Ishikawa (cell line): ENCODE measurements at regions not wholly inside any gene's neighbourhood (a gene's known extent, or its start where the extent isn't known, plus 50 kb on each side); places are given as distances from the start of the nearest gene placed in this dataset.

Experiments used
- EP300 ChIP-seq: IDR thresholded peaks from 2 replicates; pipeline ENCODE4 v1.6.1; 2012; ENCODE audit warnings: borderline replicate concordance
- TF ChIP-seq, protein P1 (sequence below): IDR thresholded peaks from 2 replicates; pipeline ENCODE4 v1.6.1; 2012; ENCODE audit warnings: low read depth, mild to moderate bottlenecking

DNA sequence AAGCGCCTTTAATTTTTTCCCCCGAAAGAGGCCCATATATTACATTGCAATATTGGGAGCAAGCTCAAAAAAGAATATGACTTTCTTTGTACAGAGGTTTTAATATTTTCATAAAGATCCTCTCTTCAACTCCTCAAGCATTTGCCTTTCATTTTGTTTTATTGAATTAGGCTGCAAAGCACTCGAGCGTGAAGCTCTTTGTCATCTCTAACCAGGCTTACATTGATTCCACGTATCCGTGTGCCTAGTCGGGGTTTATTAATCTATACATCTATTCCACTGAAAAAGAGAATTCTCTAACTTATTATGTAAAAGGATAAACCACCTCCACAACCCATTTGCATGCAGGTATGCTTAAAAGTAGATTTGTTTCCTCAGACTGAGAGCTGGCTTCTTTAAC, 234.8 kb upstream of the TMPO start:
- no peak for TF ChIP-seq EP300
- TF ChIP-seq, protein P1, sequence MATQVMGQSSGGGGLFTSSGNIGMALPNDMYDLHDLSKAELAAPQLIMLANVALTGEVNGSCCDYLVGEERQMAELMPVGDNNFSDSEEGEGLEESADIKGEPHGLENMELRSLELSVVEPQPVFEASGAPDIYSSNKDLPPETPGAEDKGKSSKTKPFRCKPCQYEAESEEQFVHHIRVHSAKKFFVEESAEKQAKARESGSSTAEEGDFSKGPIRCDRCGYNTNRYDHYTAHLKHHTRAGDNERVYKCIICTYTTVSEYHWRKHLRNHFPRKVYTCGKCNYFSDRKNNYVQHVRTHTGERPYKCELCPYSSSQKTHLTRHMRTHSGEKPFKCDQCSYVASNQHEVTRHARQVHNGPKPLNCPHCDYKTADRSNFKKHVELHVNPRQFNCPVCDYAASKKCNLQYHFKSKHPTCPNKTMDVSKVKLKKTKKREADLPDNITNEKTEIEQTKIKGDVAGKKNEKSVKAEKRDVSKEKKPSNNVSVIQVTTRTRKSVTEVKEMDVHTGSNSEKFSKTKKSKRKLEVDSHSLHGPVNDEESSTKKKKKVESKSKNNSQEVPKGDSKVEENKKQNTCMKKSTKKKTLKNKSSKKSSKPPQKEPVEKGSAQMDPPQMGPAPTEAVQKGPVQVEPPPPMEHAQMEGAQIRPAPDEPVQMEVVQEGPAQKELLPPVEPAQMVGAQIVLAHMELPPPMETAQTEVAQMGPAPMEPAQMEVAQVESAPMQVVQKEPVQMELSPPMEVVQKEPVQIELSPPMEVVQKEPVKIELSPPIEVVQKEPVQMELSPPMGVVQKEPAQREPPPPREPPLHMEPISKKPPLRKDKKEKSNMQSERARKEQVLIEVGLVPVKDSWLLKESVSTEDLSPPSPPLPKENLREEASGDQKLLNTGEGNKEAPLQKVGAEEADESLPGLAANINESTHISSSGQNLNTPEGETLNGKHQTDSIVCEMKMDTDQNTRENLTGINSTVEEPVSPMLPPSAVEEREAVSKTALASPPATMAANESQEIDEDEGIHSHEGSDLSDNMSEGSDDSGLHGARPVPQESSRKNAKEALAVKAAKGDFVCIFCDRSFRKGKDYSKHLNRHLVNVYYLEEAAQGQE = no peak
